ENCODE measurements at regions not wholly inside any gene's neighbourhood (a gene's known extent, or its start where the extent isn't known, plus 50 kb on each side); places are given as distances from the start of the nearest gene placed in this dataset.
"Not testable (repeated sequence)": the region's sequence is repeated elsewhere in the genome, so short reads cannot be mapped to it uniquely, and the experiment has no call there.

GRCh38 chr7:65749518-65749917, 123.4 kb upstream of the VKORC1L1 start:
- no peak for DNase-seq

GRCh38 chr7:65750511-65751344, 122.1 kb upstream of the VKORC1L1 start:
- peak; percentile 93 for DNase-seq

DNA sequence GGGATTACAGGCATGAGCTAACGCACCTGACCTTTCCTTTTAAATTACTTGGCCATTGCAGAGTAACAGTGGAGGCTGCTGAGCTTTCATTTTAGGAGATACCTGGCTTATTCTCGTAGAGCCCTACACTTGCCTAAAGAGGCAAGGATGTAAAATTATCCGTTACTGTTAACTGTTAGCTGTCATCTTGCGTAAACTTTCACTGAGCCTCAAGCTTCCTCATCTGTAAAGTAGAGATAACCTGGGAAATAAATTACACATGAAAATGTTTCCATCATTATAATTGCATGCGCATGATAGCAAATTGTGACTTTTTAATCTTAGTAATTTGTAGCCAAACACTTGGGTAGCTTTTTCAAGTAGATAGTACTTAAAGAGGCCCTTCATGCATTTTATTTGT, 118.8 kb upstream of the VKORC1L1 start:
- not testable (repeated sequence) for DNase-seq

DNA sequence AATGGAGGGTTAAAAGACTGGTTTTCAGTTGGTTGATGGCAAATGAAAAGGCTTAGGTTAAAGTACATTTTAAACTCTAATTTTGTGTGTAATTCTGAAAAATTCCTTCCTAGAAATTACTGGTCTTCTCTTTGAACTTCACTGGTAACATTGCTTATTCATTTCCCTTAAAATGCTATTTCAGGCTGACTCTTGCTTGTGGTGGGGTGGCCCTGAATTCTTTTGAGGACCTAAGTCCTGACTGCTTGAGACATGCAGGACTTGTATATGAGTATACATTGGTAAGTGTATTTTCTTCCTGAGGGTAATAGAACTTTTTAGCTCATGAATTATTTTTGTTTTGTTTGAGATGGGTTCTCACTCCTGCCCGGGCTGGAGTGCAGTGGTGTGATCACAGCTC, 113.9 kb upstream of the VKORC1L1 start:
- DNase-seq, result not testable (repeated sequence)

- not testable (repeated sequence) for DNase-seq
Measured at GRCh38 chr7:65762712-65763111, 110.2 kb upstream of the VKORC1L1 start.

- DNase-seq, result not testable (repeated sequence)
Measured at GRCh38 chr7:65763114-65763513, 109.8 kb upstream of the VKORC1L1 start.

GRCh38 chr7:65770473-65771225, 102.2 kb upstream of the VKORC1L1 start:
- peak; percentile 96 for DNase-seq

- not testable (repeated sequence) for DNase-seq
Measured at GRCh38 chr7:65771226-65771569, 101.7 kb upstream of the VKORC1L1 start.

GRCh38 chr7:65776677-65777076, 96.2 kb upstream of the VKORC1L1 start:
- DNase-seq, result not testable (repeated sequence)

DNA sequence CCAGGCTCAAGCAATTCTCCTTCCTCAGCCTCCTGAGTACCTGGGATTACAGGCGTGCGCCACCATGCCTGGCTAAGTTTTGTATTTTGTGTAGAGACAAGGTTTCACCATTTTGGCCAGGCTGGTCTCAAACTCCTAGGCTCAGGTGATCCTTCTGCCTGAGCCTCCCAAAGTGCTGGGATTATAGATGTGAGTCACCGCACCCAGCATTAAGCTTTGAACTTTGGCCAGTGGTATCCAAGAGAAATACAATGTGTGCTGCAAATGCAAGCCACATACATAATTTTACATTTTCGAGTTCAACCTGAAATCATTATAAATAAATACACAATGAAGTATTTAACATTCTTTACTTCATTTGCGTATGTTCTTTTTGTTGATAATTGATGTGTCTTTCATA, 82.9 kb upstream of the VKORC1L1 start:
- DNase-seq, result not testable (repeated sequence)

GRCh38 chr7:65791788-65792187, 81.1 kb upstream of the VKORC1L1 start:
- DNase-seq, result not testable (repeated sequence)

GRCh38 chr7:65792726-65793125, 80.1 kb upstream of the VKORC1L1 start:
- not testable (repeated sequence) for DNase-seq

DNA sequence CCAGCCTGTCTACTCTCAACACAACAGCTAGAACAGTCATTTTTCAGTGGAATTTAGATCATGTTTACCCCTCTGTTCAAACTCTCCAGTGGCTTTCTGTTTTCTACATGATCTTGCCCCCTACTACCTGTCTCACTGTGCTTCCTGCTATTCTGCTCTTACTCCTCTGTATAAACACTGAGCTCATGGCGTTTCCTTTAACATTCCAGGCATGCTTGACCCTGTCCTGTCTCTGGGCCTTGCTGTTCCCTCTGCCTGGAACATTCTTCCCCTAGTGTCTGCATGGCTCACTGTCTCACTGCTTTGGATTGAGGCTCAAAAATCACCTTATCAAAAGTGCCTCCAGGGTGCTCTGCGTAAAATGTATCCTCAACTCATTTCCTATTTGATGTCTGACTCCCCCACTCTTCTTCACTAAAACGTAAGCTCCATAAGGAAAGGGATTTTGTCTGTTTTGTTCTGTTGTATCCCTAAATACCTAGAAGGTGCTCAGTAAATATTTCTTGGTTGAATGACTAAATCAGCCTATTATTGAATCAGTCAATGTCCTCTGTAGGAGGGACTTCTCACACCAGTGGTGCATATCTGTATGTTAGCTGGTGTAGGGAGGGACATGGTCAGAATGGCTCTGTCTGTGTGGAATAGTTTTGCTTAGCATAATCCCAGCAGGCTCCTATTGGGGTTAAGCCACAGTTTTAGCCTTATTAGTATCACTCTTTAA, 78.0 kb upstream of the VKORC1L1 start:
- DNase-seq, result not testable (repeated sequence)

DNA sequence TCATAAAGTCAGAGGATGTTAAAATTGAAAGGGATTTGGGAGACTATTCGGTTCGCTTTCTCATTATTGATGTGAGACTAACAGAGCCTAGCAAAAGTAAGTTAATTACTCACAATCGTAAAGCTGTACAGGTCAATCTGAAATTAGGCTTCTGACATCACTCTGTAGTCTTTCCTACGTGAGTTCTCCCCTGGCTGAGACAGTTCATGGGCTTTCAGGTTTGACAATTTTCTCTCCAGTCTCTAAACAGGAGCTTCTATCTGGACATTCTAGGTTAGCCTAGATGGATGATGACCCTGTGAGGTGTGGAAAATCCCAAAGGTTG, 77.5 kb upstream of the VKORC1L1 start:
- DNase-seq, result peak; percentile 39

- DNase-seq, result no peak
Measured at GRCh38 chr7:65796205-65796604, 76.7 kb upstream of the VKORC1L1 start.

DNA sequence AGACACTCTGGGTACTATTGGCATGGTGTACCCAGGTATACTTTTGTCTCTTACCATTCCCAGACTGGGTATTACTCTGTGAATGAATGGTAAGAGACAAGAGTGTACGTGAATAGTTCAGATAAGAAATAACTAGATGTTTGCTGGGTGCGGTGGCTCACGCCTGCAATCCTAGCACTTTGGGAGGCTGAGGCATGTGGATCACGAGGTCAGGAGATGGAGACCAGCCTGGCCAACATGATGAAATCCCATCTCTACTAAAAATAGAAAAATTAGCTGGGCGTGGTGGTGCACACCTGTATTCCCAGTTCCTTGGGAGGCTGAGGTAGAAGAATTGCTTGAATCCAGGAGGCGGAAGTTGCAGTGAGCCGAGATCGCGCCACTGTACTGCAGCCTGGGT, 75.8 kb upstream of the VKORC1L1 start:
- not testable (repeated sequence) for DNase-seq

GRCh38 chr7:65797566-65797965, 75.3 kb upstream of the VKORC1L1 start:
- not testable (repeated sequence) for DNase-seq

DNA sequence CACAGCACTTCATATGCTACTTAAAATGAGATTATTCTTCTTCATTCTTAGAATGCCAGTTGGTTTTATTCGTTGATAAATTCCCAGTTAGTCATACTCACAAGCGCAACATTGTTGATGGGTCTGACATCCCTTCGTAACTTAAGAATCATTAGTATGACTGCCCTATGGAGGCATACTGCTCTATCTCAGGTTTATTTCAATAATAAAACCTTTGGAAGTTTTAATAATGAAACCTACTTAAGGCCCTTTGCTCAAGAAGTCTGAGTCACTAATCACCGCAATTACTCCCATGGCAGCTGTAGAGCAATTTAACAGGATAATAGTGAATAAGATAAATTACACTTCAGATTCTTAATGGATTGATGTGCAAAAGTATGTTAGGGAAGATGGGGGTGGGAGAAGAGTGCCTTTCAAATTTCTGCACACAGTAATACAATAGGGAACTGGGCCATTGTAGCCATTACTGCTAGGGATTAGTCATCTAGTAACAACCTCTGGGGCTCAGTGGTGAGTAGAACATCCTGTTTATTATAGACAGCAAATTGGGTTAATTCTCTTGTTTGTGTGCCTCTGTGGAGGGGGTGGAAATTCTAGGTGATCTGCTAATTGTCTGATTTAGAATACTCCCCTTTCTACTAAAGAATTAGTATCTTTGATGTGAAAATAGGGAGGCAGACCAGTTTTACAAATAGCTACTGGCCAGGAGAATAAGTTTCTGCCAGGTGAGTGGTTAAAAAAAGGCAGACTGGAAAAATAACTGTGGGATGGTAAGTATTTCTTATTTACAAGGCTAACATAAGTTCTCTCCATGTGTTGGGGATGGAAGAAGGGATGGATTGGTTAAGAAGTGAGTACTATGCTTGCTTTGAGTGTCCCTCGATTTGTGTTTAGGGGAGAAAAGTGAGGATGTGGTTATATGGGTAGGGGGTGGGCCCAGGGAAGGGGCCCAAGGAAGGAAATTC, 74.5 kb upstream of the VKORC1L1 start:
- peak; percentile 80 for DNase-seq

GRCh38 chr7:65800191-65800590, 72.7 kb upstream of the VKORC1L1 start:
- DNase-seq, result not testable (repeated sequence)

DNA sequence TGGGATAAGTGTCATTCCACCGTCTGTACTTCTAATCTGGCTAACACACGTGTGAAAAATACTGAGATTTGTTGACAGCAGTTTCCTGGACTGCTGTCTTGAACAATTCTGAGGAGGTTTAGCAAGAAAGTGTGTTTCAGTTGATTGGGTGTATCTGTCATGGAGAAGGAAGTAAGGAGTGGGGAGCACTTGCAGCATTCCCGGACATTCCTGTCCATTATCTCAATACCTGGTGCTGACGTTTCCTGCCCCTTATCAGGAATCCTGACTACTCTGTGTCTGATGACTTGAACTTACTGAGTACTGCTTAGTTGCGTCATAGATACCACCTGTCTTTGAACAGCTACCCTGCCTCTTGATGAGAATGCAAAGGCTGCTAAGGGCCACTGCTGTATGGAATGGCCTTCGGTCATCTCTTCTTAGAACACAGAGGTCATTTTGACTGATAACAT, 72.0 kb upstream of the VKORC1L1 start:
- DNase-seq, result no peak

- no peak for DNase-seq
Measured at GRCh38 chr7:65804887-65805286, 68.0 kb upstream of the VKORC1L1 start.

DNA sequence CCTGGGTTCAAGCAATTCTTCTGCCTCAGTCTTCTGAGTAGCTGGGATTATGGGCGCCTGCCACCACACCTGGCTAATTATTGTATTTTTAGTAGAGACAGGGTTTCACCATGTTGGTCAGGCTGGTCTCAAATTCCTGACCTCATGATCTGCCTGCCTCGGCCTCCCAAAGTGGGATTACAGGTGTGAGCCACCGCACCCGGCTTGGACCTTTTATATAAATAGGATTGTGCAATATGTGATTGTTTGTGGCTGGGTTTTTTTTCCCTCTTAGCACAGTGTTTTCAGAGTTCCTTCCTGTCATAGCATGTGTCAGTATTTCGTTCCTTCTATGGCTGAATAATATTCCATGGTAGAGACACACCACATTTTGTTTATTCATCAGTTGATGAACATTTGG, 65.8 kb upstream of the VKORC1L1 start:
- DNase-seq, result not testable (repeated sequence)

Data from activated CD4-positive, alpha-beta T cell treated with anti-CD3 and anti-CD28 coated beads, Interleukin-2, amount 50 U/mL, for 16 hours (primary cell).